Adrenal gland (tissue), 9 donors: ENCODE measurements at regions not wholly inside any gene's neighbourhood (a gene's known extent, or its start where the extent isn't known, plus 50 kb on each side); places are given as distances from the start of the nearest gene placed in this dataset.

Experiments used
- DNase-seq, 7 donors: peaks; one replicate each; pipeline ENCODE4 v3.0.0-alpha.2; 2019 to 2020
- H3K27ac ChIP-seq, 5 donors: fragments of 200-600 bp; sonication (generic) in 4 of 5; 1 replicate in 3 of 5; 2 replicates in 2 of 5; pipeline versions ENCODE4 v1.5.1 to v1.8.0; 2016 to 2020; ENCODE audit warnings: mild to moderate bottlenecking in 1 of 5
- H3K27me3 ChIP-seq: fragments of 200-600 bp; 2 replicates; pipeline ENCODE4 v1.8.0; 2021
- H3K36me3 ChIP-seq, 2 donors: fragments of 200-600 bp; replicated peaks in 1 of 2; 1 replicate in 1 of 2; 2 replicates in 1 of 2; pipeline versions ENCODE4 v1.5.1 to v1.8.0; 2018 to 2022
- H3K4me1 ChIP-seq, 2 donors: fragments of 200-600 bp; replicated peaks in 1 of 2; 1 replicate in 1 of 2; 2 replicates in 1 of 2; pipeline versions ENCODE4 v1.5.1 to v1.8.0; 2018 to 2021
- H3K4me3 ChIP-seq, 4 donors: fragments of 200-600 bp; sonication (generic) in 3 of 4; one replicate each; pipeline ENCODE4 v1.5.1; 2016 to 2018
- H3K9me3 ChIP-seq, 3 donors: fragments of 200-600 bp; sonication (generic) in 1 of 3; replicated peaks in 1 of 3; 1 replicate in 2 of 3; 2 replicates in 1 of 3; pipeline versions ENCODE4 v1.5.1 to v1.8.0; 2016 to 2021
- CTCF ChIP-seq, 6 experiments: fragments of 450-650 bp in 4 of 6; fragments of 200-600 bp in 2 of 6; sonication (generic) in 1 of 6; IDR thresholded peaks; 1 replicate in 5 of 6; 2 replicates in 1 of 6; pipeline versions ENCODE4 v1.5.1 to v1.8.0; 2016 to 2021; ENCODE audit warnings: antibody characterized with exemption in 6 of 6, mild to moderate bottlenecking in 2 of 6, moderate library complexity in 1 of 6
- POLR2A ChIP-seq, 2 donors: fragments of 450-650 bp; IDR thresholded peaks; one replicate each; pipeline ENCODE4 v1.6.1; 2017; ENCODE audit warnings: antibody characterized with exemption in 2 of 2, mild to moderate bottlenecking in 2 of 2, moderate library complexity in 1 of 2
- WGBS, 4 donors: extraction: QIAGEN DNeasy Blood & Tissue Kit in 2 of 4; methylation state at CpG; one replicate each; pipeline versions ENCODE4 v1.1.5 to v1.1.7; 2013 to 2017; 5-methylcytosine and 5-hydroxymethylcytosine counted together
- intact Hi-C, 2 donors: fragments of 100-400 bp; cut with DNase I; formaldehyde crosslinking; loops; one replicate each; pipeline versions ENCODE4 v1.14.1 to v1.15.0; 2022 to 2023
- donor health status: healthy with polysubstance abuse.
- donor health status: Bipolar disorder and iron deficiency.
- donor health status: DM: yes; HTN: yes; CAD: no.
- donor health status: DM: no; HTN: no; CAD: no.
- donor health status: DM: no; HTN: no; CAD: no.

- intact Hi-C loops, result no loop called here
- Histone ChIP-seq H3K4me3 (no peak overlapping the region), H3K27me3 (no peaks in the 10 kb centered on the region), H3K9me3 (no peaks in the 10 kb centered on the region), H3K36me3 (no peaks in the 10 kb centered on the region), H3K27ac (no peak overlapping the region), H3K4me1 (no peaks in the 10 kb centered on the region)
- DNase-seq, result no peak
- 72 to 80% (median 79%) methylated on average over 2 to 8 of the region's 8 CpGs for WGBS, 4 donors
- TF ChIP-seq CTCF (IDR thresholded peaks at IDR 0.05) (no peak), POLR2A (IDR thresholded peaks at IDR 0.05) (no peak)
Observed at GRCh38 chr1:4467241-4467640, 187.2 kb upstream of the AJAP1 start.

GRCh38 chr1:4468386-4468785, 186.0 kb upstream of the AJAP1 start:
- intact Hi-C loops, result no loop called here
- TF ChIP-seq CTCF (IDR thresholded peaks at IDR 0.05), result no peak
- no peak for TF ChIP-seq POLR2A (IDR thresholded peaks at IDR 0.05)
- Histone ChIP-seq H3K4me1 (no peaks in the 10 kb centered on the region), H3K27me3 (no peaks in the 10 kb centered on the region), H3K27ac (no peak overlapping the region), H3K4me3 (no peak overlapping the region), H3K9me3 (no peaks in the 10 kb centered on the region), H3K36me3 (no peaks in the 10 kb centered on the region)
- DNase-seq, result no peak
- 87 to 91% (median 91%) methylated on average over 6 to 8 of the region's 8 CpGs; no CpG with 5 or more reads in 1 of the 4 donors for WGBS, 4 donors

GRCh38 chr1:4468804-4469514, 185.4 kb upstream of the AJAP1 start:
- Histone ChIP-seq H3K9me3 (no peaks in the 10 kb centered on the region), H3K4me1 (no peaks in the 10 kb centered on the region), H3K27ac (no peak overlapping the region), H3K36me3 (no peaks in the 10 kb centered on the region), H3K27me3 (no peaks in the 10 kb centered on the region), H3K4me3 (no peak overlapping the region)
- DNase-seq, result no peak
- intact Hi-C loops, result no loop called here
- 78 to 89% (median 81%) methylated on average over 8 to 9 of the region's 9 CpGs for WGBS, 4 donors
- TF ChIP-seq CTCF (IDR thresholded peaks at IDR 0.05), result no peak

- no peak for DNase-seq
- no peak overlapping the region for H3K4me3 ChIP-seq
- no peaks in the 10 kb centered on the region for H3K4me1 ChIP-seq
- H3K27me3 ChIP-seq, result no peaks in the 10 kb centered on the region
- intact Hi-C loops, result no loop called here
- no peaks in the 10 kb centered on the region for H3K9me3 ChIP-seq
- H3K27ac ChIP-seq, result no peak overlapping the region
- H3K36me3 ChIP-seq, result no peaks in the 10 kb centered on the region
- TF ChIP-seq CTCF (IDR thresholded peaks at IDR 0.05), result no peak
- TF ChIP-seq POLR2A (IDR thresholded peaks at IDR 0.05), result no peak
Observed at GRCh38 chr1:4476394-4476793, 178.0 kb upstream of the AJAP1 start.
